Right lung (tissue), 2 donors: ENCODE measurements at regions not wholly inside any gene's neighbourhood (a gene's known extent, or its start where the extent isn't known, plus 50 kb on each side); places are given as distances from the start of the nearest gene placed in this dataset.
"Not testable (repeated sequence)": the region's sequence is repeated elsewhere in the genome, so short reads cannot be mapped to it uniquely, and the experiment has no call there.

ENCODE experiments used
- DNase-seq, 2 donors: peaks; one replicate each; pipeline ENCODE4 v3.0.0-alpha.2; 2013

- DNase-seq: no peak
These were observed 177.5 kb upstream of the GRIA4 start for GRCh38 chr11:105432241-105432995.

DNA sequence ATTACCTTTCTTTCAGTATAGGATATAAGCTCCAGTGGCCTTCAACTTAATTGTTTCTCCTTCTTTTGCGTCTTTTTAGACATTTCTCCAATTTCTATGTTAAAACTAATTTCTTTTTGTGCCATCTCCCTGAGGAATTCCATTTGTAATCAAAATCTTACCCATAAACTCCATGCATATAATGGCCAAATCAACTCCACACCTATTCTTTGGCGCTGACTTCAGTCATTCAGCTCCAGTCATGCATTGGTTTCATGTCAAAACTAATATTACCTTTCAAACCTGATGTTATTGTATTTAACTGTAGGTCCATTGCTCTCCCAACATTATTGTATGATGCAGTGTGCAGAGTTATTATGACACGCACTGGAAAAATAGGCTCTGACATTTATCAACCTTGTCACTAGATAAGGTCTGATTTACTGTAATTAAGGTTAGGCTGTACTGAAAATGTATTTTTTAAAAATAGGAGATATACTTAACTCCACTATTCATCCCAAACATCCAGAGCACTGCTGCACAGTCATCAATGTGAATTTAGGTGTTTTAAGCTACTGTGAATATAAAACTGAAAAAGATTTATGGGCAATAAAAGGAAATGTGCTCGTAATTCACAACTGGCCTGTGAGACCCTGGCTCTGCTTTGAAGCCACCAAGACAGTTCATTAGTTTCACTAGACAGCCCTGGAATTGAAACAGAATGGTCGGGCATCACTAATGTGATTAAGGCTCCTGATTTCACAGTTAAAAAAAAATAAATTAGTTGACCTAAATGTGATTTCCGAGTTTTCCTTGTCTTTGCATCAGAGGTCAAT lies 180.6 kb upstream of the GRIA4 start:
- no peak for DNase-seq

DNA sequence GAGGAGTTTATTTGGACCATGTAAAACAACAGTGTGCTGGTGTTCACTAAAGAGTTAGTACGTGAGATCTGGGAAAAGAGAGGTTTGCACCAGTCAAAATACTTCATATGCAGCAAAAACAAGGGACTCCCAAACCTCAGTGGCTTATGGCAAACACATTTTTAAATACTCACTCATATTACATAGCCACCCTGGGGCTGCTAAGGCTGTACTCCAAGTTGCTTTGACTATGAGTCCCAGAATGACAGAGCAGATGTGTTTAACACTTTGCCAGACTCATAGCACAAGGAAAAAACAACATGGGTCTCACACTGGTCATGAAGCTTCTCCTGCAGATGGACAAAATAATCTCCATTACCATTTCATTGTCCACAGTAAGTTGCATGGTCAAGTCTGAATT lies 202.8 kb upstream of the GRIA4 start:
- no peak for DNase-seq

DNA sequence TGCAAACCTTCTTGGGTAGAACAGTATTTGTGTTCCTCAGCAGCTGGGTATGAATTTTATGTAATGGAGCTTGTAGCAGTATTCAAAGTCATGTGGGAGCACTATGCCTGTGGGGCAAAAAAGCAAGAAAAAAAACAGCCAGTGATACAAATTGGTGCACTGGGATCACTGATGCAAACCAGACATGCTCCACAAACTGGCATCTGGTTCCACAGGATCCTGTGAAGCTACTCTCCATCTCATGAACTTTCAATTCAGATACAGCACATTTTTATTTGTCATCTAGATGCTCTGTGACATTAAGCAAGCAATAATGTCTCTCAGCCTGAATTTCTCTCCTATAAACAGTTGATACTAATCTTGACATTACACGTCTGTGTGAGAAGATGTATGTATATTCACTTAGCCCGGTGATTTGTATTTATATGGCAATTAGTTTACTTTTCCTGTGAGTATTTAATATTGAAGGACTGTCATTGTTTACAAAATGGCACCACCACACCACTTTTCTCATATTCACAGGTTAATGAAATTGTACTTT lies 208.5 kb upstream of the GRIA4 start:
- no peak for DNase-seq

DNA sequence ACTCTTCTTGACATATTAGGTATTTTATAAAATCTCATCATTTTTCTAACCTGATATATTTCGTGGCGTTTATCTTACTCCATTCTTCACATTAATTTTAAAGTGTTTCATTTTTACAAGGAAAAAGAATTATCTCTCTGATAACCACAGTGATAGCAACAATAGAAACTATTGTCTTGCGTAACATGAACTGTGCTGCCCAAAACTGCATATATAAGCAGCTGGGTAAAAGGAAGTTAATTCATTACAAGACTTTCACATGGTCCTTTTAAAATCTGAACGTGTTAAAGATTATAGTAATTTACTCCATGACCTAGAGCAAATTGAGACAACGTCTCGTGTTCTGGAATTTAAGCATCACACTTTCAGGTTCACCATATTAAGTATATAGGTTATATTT lies 210.4 kb upstream of the GRIA4 start:
- DNase-seq: no peak

DNA sequence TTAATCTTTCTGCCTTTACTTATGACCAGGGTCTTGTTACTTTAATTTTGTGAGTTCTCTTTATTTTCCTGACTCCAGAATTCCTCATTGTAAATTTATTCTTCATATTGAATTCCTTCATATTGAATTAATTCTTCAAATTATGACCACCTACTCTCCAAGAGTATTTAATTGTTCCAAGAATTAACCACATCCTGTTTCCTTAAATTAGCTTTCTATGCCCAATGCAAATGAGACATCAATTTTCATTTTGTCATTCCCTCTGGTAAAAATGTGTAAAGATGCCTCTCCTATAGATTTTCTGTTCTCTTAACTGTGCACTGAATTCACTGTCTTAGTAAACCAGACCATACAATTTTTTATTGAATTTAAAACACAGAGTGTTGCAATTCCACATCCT lies 211.2 kb upstream of the GRIA4 start:
- no peak for DNase-seq

- no peak for DNase-seq
These were observed 216.5 kb upstream of the GRIA4 start for GRCh38 chr11:105393326-105393725.

DNA sequence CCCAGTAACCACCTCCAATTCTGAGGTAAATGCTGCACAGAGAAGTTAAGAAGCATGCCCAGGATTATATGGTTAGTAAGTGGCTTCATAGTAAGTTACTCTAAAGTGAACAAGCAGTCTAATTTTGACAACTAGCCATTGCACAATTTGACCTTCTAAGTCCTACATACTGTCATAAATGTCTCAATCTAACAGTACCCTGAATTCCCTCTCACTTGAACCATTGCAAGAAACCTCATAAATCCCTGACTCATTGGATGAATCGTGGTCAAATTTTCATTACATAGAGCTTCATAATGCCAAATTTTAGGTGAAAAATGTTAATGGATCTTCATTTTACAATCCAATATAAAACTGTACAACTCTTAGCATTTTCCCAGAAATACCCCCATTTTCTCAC lies 217.3 kb upstream of the GRIA4 start:
- DNase-seq: no peak

GRCh38 chr11:105389952-105390351 lies 219.9 kb upstream of the GRIA4 start:
- DNase-seq: no peak

DNA sequence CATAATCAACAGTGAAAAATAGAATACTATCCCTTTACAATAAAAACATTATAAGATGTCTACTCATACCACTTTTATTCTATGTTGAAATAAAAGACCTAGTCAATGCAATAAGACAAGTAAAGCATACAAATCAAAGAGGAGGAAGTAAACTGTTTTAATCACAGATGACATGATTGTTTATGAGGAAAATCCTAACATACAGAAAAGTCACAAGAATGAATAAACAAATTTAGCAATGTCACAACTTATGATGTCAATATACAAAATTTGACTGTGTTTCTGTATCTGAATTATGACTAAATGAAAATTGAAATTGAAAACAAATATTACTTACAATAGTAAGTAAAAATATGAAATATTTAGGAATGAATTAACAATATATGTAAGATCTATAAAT lies 221.9 kb upstream of the GRIA4 start:
- no peak for DNase-seq

GRCh38 chr11:105381941-105382340 lies 227.9 kb upstream of the GRIA4 start:
- DNase-seq: no peak

GRCh38 chr11:105377870-105378269 lies 232.0 kb upstream of the GRIA4 start:
- no peak for DNase-seq

GRCh38 chr11:105372206-105372605 lies 232.6 kb upstream of the CARD18 start:
- no peak for DNase-seq

- DNase-seq: no peak
These were observed 231.7 kb upstream of the CARD18 start for GRCh38 chr11:105371311-105371710.

DNA sequence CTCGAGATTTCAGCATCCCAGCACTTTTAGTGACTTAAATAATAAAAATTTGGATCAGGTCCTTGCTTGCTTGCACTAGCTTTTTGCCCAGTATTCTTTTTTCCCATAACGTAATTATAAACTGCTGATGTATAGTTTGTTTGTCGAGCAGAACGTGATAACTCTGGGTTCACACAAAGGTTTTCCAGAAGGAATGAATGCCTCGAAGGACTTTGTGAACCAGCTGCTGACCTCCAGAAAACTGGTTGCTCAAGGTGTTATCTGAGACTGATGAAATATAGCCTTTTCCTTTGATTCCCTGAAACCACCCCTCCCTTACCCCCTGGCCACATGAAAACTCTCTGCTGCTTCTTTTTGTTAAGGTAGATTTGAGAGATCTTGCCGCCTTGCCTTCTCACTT lies 229.1 kb upstream of the CARD18 start:
- DNase-seq: no peak

GRCh38 chr11:105367129-105367528 lies 227.6 kb upstream of the CARD18 start:
- no peak for DNase-seq

GRCh38 chr11:105361651-105362050 lies 222.1 kb upstream of the CARD18 start:
- no peak for DNase-seq

GRCh38 chr11:105357764-105358163 lies 218.2 kb upstream of the CARD18 start:
- DNase-seq: no peak

DNA sequence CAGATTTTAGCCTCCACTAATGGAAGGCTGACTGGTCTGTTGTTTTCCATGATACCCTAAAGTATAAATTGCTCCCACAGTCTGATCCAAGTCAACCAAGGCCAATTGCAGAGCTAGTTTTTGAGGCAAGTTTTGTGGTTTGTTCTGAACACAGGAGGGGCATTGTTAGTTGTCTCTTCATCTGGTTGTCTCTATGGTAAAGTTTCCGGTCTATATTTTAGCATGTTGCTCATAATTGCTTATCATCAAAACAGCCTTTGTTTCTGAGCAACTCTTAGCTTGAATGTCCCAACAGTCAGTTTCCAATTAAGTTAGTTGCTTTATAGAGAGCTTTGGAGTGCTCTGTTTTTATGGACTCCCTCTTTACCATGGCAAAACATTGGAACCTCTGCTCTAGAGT lies 217.6 kb upstream of the CARD18 start:
- no peak for DNase-seq

DNA sequence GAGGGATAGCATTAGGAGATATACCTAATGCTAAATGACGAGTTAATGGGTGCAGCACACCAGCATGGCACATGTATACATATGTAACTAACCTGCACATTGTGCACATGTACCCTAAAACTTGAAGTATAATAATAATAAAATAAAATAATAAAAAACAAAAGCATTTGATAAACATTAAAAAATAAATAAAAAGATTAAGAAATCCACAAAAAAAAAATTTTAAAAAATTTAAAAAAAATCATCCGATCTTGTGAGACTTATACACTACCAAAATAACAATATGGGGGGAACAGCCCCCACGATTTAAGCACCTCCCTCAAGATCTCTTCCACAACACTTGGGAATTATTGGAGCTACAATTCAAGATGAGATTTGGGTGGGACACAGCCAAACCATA lies 210.3 kb upstream of the CARD18 start:
- not testable (repeated sequence) for DNase-seq

DNA sequence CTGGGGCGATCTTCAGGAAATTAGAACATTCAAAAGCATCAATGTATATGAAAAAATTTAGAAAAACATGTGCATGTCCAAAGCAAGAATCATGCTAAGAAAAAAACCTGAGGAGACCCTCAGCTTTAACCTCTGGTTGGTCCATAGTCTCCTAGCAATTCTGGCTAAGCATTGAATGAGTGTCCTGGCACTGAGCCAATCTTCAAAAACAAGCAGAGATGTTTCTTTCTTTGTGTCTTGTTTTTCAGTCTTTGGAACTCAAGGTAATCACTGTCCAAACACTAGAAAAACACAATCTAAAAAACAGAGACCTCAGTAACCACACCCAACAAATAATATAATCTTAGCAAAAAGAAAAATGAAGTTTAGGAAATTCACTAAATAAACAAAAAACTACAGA lies 205.4 kb upstream of the CARD18 start:
- DNase-seq: no peak

GRCh38 chr11:105334025-105334714 lies 194.6 kb upstream of the CARD18 start:
- DNase-seq: no peak

- DNase-seq: no peak
These were observed 193.6 kb upstream of the CARD18 start for GRCh38 chr11:105333153-105333552.
